ENCODE measurements at regions not wholly inside any gene's neighbourhood (a gene's known extent, or its start where the extent isn't known, plus 50 kb on each side); places are given as distances from the start of the nearest gene placed in this dataset.

- no peak overlapping the region for H3K27ac ChIP-seq
- H3K36me3 ChIP-seq: no peaks in the 10 kb centered on the region
- no peaks in the 10 kb centered on the region for H3K9me3 ChIP-seq
- TF ChIP-seq CTCF (IDR thresholded peaks at IDR 0.05): no peak
- H3K4me3 ChIP-seq (ENCODE audit: low read depth in 1 of 2, low read length in 1 of 2): no peak overlapping the region
- no peaks in the 10 kb centered on the region for H3K27me3 ChIP-seq
- H3K4me1 ChIP-seq (ENCODE audit: control insufficient read depth in 1 of 2, insufficient read depth in 1 of 2, low read depth in 1 of 2, low read length in 1 of 2): no peaks in the 10 kb centered on the region
These were observed 80.3 kb downstream of the ENC1 start for GRCh38 chr5:74560245-74560644.

GRCh38 chr5:74556631-74557595, 83.6 kb downstream of the ENC1 start:
- no peaks in the 10 kb centered on the region for H3K4me1 ChIP-seq (ENCODE audit: control insufficient read depth in 1 of 2, insufficient read depth in 1 of 2, low read depth in 1 of 2, low read length in 1 of 2)
- no peaks in the 10 kb centered on the region for H3K9me3 ChIP-seq
- H3K4me3 ChIP-seq (ENCODE audit: low read depth in 1 of 2, low read length in 1 of 2): no peak overlapping the region
- no peaks in the 10 kb centered on the region for H3K27me3 ChIP-seq
- H3K36me3 ChIP-seq: no peaks in the 10 kb centered on the region
- no peak overlapping the region for H3K27ac ChIP-seq
- no peak for TF ChIP-seq CTCF (IDR thresholded peaks at IDR 0.05)

GRCh38 chr5:74556006-74556405, 84.5 kb downstream of the ENC1 start:
- Histone ChIP-seq H3K4me3 (ENCODE audit: low read depth in 1 of 2, low read length in 1 of 2) (no peak overlapping the region), H3K9me3 (no peaks in the 10 kb centered on the region), H3K36me3 (no peaks in the 10 kb centered on the region), H3K27me3 (no peaks in the 10 kb centered on the region), H3K27ac (no peak overlapping the region), H3K4me1 (ENCODE audit: control insufficient read depth in 1 of 2, insufficient read depth in 1 of 2, low read depth in 1 of 2, low read length in 1 of 2) (no peaks in the 10 kb centered on the region)
- no peak for TF ChIP-seq CTCF (IDR thresholded peaks at IDR 0.05)

- H3K4me3 ChIP-seq (ENCODE audit: low read depth in 1 of 2, low read length in 1 of 2): no peak overlapping the region
- no peak overlapping the region for H3K27ac ChIP-seq
- no peaks in the 10 kb centered on the region for H3K36me3 ChIP-seq
- no peaks in the 10 kb centered on the region for H3K9me3 ChIP-seq
- no peaks in the 10 kb centered on the region for H3K27me3 ChIP-seq
- no peaks in the 10 kb centered on the region for H3K4me1 ChIP-seq (ENCODE audit: control insufficient read depth in 1 of 2, insufficient read depth in 1 of 2, low read depth in 1 of 2, low read length in 1 of 2)
- TF ChIP-seq CTCF (IDR thresholded peaks at IDR 0.05): no peak
These were observed 88.4 kb downstream of the ENC1 start for GRCh38 chr5:74552101-74552500.

GRCh38 chr5:74550927-74551326, 89.6 kb downstream of the ENC1 start:
- Histone ChIP-seq H3K27ac (no peak overlapping the region), H3K36me3 (no peaks in the 10 kb centered on the region), H3K27me3 (no peaks in the 10 kb centered on the region), H3K9me3 (no peaks in the 10 kb centered on the region), H3K4me3 (ENCODE audit: low read depth in 1 of 2, low read length in 1 of 2) (no peak overlapping the region), H3K4me1 (ENCODE audit: control insufficient read depth in 1 of 2, insufficient read depth in 1 of 2, low read depth in 1 of 2, low read length in 1 of 2) (no peaks in the 10 kb centered on the region)
- no peak for TF ChIP-seq CTCF (IDR thresholded peaks at IDR 0.05)

Data from neutrophil (primary cell).